Thyroid gland (tissue), 4 donors: ENCODE measurements at regions not wholly inside any gene's neighbourhood (a gene's known extent, or its start where the extent isn't known, plus 50 kb on each side); places are given as distances from the start of the nearest gene placed in this dataset.
"Not testable (repeated sequence)": the region's sequence is repeated elsewhere in the genome, so short reads cannot be mapped to it uniquely, and the experiment has no call there.

ENCODE experiments used
- POLR2A ChIP-seq, 2 donors: fragments of 450-650 bp; IDR thresholded peaks; one replicate each; pipeline ENCODE4 v1.6.1; 2017; ENCODE audit warnings: antibody characterized with exemption in 2 of 2, mild to moderate bottlenecking in 2 of 2, moderate library complexity in 1 of 2
- TF ChIP-seq, protein P1 (sequence below), 6 experiments: fragments of 200-600 bp in 3 of 6; fragments of 450-650 bp in 3 of 6; sonication (generic) in 3 of 6; IDR thresholded peaks; one replicate each; pipeline ENCODE4 v1.5.1; 2016 to 2019; ENCODE audit warnings: antibody characterized with exemption in 6 of 6, mild to moderate bottlenecking in 2 of 6, inconsistent platforms in 1 of 6, moderate library complexity in 1 of 6

- TF ChIP-seq, protein P1, sequence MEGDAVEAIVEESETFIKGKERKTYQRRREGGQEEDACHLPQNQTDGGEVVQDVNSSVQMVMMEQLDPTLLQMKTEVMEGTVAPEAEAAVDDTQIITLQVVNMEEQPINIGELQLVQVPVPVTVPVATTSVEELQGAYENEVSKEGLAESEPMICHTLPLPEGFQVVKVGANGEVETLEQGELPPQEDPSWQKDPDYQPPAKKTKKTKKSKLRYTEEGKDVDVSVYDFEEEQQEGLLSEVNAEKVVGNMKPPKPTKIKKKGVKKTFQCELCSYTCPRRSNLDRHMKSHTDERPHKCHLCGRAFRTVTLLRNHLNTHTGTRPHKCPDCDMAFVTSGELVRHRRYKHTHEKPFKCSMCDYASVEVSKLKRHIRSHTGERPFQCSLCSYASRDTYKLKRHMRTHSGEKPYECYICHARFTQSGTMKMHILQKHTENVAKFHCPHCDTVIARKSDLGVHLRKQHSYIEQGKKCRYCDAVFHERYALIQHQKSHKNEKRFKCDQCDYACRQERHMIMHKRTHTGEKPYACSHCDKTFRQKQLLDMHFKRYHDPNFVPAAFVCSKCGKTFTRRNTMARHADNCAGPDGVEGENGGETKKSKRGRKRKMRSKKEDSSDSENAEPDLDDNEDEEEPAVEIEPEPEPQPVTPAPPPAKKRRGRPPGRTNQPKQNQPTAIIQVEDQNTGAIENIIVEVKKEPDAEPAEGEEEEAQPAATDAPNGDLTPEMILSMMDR (IDR thresholded peaks at IDR 0.05) = not testable (repeated sequence)
- not testable (repeated sequence) for TF ChIP-seq POLR2A (IDR thresholded peaks at IDR 0.05)
These were observed 322.9 kb downstream of the LRRC3B start for GRCh38 chr3:26945480-26945879.
